GM12878 (cell line): ENCODE measurements at regions not wholly inside any gene's neighbourhood (a gene's known extent, or its start where the extent isn't known, plus 50 kb on each side); places are given as distances from the start of the nearest gene placed in this dataset.

ENCODE experiments used
- ATAC-seq: fragments of 200-7000 bp; cut with Tn5 transposase; 3 replicates; pipeline ENCODE4 v1.9.1; 2020; ENCODE audit warnings: mild to moderate bottlenecking, moderate library complexity
- BruUV-seq: library from RNA; stranded (reverse); fragments of 400-500 nt; replicated peaks from 2 replicates; lab custom pipeline; 2021; lab: Mats Ljungman, UMichigan
- CTCF ChIA-PET: fragments of 300-600 bp; sonication (Branson Sonifier 250); formaldehyde crosslinking; extraction: SDS; loops from one replicate; lab custom pipeline; 2021; ENCODE audit warnings: inconsistent platforms; lab: Yijun Ruan, JAX
- POLR2A ChIA-PET: fragments of 350-600 bp; formaldehyde crosslinking; extraction: SDS; loops from one replicate; lab custom pipeline; 2021; ENCODE audit warnings: inconsistent platforms; lab: Charles Lee
- RAD21 ChIA-PET: fragments of 300-600 bp; sonication (Branson Sonifier 250); formaldehyde crosslinking; loops from one replicate; lab custom pipeline; 2023; ENCODE audit warnings: antibody characterized with exemption; ENCODE audit not compliant: unreplicated experiment; lab: Charles Lee
- SMC1A ChIA-PET: fragments of 300-600 bp; sonication (Branson Sonifier 250); formaldehyde crosslinking; loops from one replicate; lab custom pipeline; 2023; ENCODE audit not compliant: unreplicated experiment, uncharacterized antibody; lab: Charles Lee
- DNase-seq: peaks from one replicate; pipeline ENCODE4 v3.0.0-alpha.2; 2011; ENCODE audit warnings: low read depth, low spot score
- FAIRE-seq: peaks from 3 replicates; lab custom pipeline; 2011; peaks lifted over from hg19 to GRCh38; lab: Jason Lieb, UNC
- H2AFZ ChIP-seq: 2 replicates; pipeline ENCODE4 v1.6.0; 2011; ENCODE audit warnings: low read depth, low read length, control low read depth; ENCODE audit not compliant: control insufficient read depth
- H3K27ac ChIP-seq: 2 replicates; pipeline ENCODE4 v1.5.1; 2011; ENCODE audit warnings: control low read depth; ENCODE audit not compliant: control insufficient read depth, insufficient read depth
- H3K27me3 ChIP-seq, 2 experiments: replicated peaks in 1 of 2; 2 replicates each; pipeline versions ENCODE4 v1.6.0 to v1.6.1; 2011; ENCODE audit warnings: low read length in 1 of 2; ENCODE audit not compliant: control insufficient read depth in 2 of 2, insufficient read depth in 2 of 2
- H3K36me3 ChIP-seq, 2 experiments: 2 replicates each; pipeline ENCODE4 v1.5.1; 2011; ENCODE audit warnings: low read length in 1 of 2; ENCODE audit not compliant: control insufficient read depth in 2 of 2, insufficient read depth in 2 of 2
- H3K4me1 ChIP-seq: 2 replicates; pipeline ENCODE4 v1.6.1; 2011; ENCODE audit warnings: mild to moderate bottlenecking, low read length, moderate library complexity, mixed read lengths; ENCODE audit not compliant: control insufficient read depth, insufficient read depth
- H3K4me2 ChIP-seq: 2 replicates; pipeline ENCODE4 v1.6.0; 2011; ENCODE audit warnings: control low read depth; ENCODE audit not compliant: control insufficient read depth, insufficient read depth
- H3K4me3 ChIP-seq: fragments of 200-600 bp; sonication (generic); 2 replicates; pipeline ENCODE4 v1.5.1; 2016
- H3K79me2 ChIP-seq: 2 replicates; pipeline ENCODE4 v1.6.0; 2011; ENCODE audit warnings: low read length; ENCODE audit not compliant: control insufficient read depth, insufficient read depth
- H3K9ac ChIP-seq: 2 replicates; pipeline ENCODE4 v1.8.0; 2011; ENCODE audit warnings: low read length, control low read depth, mixed read lengths; ENCODE audit not compliant: control insufficient read depth, insufficient read depth
- H3K9me3 ChIP-seq: replicated peaks from 3 replicates; pipeline ENCODE4 v1.5.1; 2011; ENCODE audit warnings: mild to moderate bottlenecking, low read length; ENCODE audit not compliant: control insufficient read depth, insufficient read depth
- H4K20me1 ChIP-seq: 2 replicates; pipeline ENCODE4 v1.6.0; 2011; ENCODE audit not compliant: control insufficient read depth, insufficient read depth
- ATF2 ChIP-seq: IDR thresholded peaks from 2 replicates; pipeline ENCODE4 v1.6.1; 2012; ENCODE audit warnings: low read length, inconsistent platforms
- BCL11A ChIP-seq: IDR thresholded peaks from 2 replicates; pipeline ENCODE4 v1.6.1; 2011; ENCODE audit warnings: low read depth, low read length
- PAX5 ChIP-seq: IDR thresholded peaks from 2 replicates; pipeline ENCODE4 v1.6.1; 2011; ENCODE audit warnings: low read depth, low read length, borderline replicate concordance
- PAX8 ChIP-seq: fragments of 450-650 bp; IDR thresholded peaks from 2 replicates; pipeline ENCODE4 v1.6.1; 2017; ENCODE audit warnings: mild to moderate bottlenecking, moderate library complexity
- PML ChIP-seq: IDR thresholded peaks from 2 replicates; pipeline ENCODE4 v1.6.1; 2012; ENCODE audit warnings: low read length, inconsistent platforms
- RAD51 ChIP-seq: fragments of 450-650 bp; IDR thresholded peaks from 2 replicates; pipeline ENCODE4 v1.6.1; 2016; ENCODE audit warnings: moderate library complexity, mild to moderate bottlenecking, inconsistent platforms
- SMC3 ChIP-seq: IDR thresholded peaks from 2 replicates; pipeline ENCODE4 v1.6.1; 2011; ENCODE audit warnings: low read length, improper control_type of control experiment, borderline replicate concordance
- SRF ChIP-seq, 2 experiments: IDR thresholded peaks; 2 replicates each; pipeline ENCODE4 v1.6.1; 2011; ENCODE audit warnings: low read depth in 2 of 2, low read length in 2 of 2, mild to moderate bottlenecking in 1 of 2, moderate library complexity in 1 of 2
- ZNF207 ChIP-seq: fragments of 450-650 bp; IDR thresholded peaks from 2 replicates; pipeline ENCODE4 v1.6.1; 2014; ENCODE audit warnings: antibody characterized with exemption, mild to moderate bottlenecking, borderline replicate concordance
- ZNF24 ChIP-seq: fragments of 450-650 bp; IDR thresholded peaks from 2 replicates; pipeline ENCODE4 v1.6.1; 2017; ENCODE audit warnings: antibody characterized with exemption, mild to moderate bottlenecking
- WGBS: methylation state at CpG from one replicate; pipeline ENCODE4 v1.1.6; 2016; ENCODE audit warnings: low lambda C conversion rate; ENCODE audit not compliant: insufficient replicate concordance, insufficient coverage; ENCODE audit errors: missing lambda C conversion rate; 5-methylcytosine and 5-hydroxymethylcytosine counted together
- in situ Hi-C: fragments of 300-500 bp; cut with MboI; formaldehyde crosslinking; loops from 9 replicates; pipeline ENCODE4 v1.14.3; 2018; ENCODE audit warnings: mixed read lengths
- intact Hi-C: fragments of 100-400 bp; cut with micrococcal nuclease; formaldehyde crosslinking; loops from one replicate; pipeline ENCODE4 v1.14.2; 2022; ENCODE audit not compliant: unreplicated experiment
- TF ChIP-seq, protein P1 (sequence below): fragments of 450-650 bp; IDR thresholded peaks from 2 replicates; pipeline ENCODE4 v1.6.1; 2016; ENCODE audit warnings: mild to moderate bottlenecking
- TF ChIP-seq, protein P2 (sequence below): IDR thresholded peaks from 2 replicates; pipeline ENCODE4 v1.6.1; 2012; ENCODE audit warnings: low read depth, low read length, improper control_type of control experiment
- TF ChIP-seq, protein P3 (sequence below): IDR thresholded peaks from 2 replicates; pipeline ENCODE4 v1.6.1; 2012; ENCODE audit warnings: improper control_type of control experiment, low read depth, low read length; ENCODE audit not compliant: insufficient replicate concordance

DNA sequence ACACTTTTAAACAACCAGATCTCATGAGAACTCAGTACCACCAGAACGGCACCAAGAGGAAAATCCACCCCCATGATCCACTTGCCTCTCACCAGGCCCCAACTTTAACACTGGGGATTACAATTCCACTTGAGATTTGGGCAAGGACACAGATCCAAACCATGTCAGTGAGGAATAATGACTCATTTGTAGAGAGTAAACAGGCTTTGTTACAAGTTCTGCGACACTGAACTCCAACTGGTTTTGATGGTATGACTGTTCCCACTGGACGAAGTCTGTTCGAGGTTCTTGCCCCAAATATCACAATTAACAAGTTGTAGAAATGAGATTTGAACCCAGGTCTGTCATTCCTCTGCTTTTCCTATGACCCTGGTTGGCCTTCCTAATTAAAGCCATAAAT lies 718.1 kb upstream of the ID2 start:
- 31% methylated on average over 4 of the region's 4 CpGs for WGBS
- CTCF ChIA-PET, result no interaction called here

More for the DNA sequence above, 718.1 kb upstream of the ID2 start:
- no peaks in the 10 kb centered on the region for H3K4me1 ChIP-seq
- BruUV-seq, result no TSS peak
- no peak for TF ChIP-seq ZNF24
- no peak for TF ChIP-seq PAX8
- no peak for TF ChIP-seq SMC3
- no peak for TF ChIP-seq SRF (IDR thresholded peaks at IDR 0.05; ENCODE audit: low read depth in 2 of 2, low read length in 2 of 2)
- no peak for TF ChIP-seq RAD51
- TF ChIP-seq PAX5, result no peak
- TF ChIP-seq, protein P1, sequence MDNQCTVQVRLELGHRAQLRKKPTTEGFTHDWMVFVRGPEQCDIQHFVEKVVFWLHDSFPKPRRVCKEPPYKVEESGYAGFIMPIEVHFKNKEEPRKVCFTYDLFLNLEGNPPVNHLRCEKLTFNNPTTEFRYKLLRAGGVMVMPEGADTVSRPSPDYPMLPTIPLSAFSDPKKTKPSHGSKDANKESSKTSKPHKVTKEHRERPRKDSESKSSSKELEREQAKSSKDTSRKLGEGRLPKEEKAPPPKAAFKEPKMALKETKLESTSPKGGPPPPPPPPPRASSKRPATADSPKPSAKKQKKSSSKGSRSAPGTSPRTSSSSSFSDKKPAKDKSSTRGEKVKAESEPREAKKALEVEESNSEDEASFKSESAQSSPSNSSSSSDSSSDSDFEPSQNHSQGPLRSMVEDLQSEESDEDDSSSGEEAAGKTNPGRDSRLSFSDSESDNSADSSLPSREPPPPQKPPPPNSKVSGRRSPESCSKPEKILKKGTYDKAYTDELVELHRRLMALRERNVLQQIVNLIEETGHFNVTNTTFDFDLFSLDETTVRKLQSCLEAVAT, result no peak
- TF ChIP-seq, protein P2, sequence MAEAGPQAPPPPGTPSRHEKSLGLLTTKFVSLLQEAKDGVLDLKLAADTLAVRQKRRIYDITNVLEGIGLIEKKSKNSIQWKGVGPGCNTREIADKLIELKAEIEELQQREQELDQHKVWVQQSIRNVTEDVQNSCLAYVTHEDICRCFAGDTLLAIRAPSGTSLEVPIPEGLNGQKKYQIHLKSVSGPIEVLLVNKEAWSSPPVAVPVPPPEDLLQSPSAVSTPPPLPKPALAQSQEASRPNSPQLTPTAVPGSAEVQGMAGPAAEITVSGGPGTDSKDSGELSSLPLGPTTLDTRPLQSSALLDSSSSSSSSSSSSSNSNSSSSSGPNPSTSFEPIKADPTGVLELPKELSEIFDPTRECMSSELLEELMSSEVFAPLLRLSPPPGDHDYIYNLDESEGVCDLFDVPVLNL, result no peak
- no peak for TF ChIP-seq PML
- no peak for TF ChIP-seq ZNF207
- TF ChIP-seq ATF2, result no peak
- no peak for TF ChIP-seq BCL11A
- TF ChIP-seq, protein P3, sequence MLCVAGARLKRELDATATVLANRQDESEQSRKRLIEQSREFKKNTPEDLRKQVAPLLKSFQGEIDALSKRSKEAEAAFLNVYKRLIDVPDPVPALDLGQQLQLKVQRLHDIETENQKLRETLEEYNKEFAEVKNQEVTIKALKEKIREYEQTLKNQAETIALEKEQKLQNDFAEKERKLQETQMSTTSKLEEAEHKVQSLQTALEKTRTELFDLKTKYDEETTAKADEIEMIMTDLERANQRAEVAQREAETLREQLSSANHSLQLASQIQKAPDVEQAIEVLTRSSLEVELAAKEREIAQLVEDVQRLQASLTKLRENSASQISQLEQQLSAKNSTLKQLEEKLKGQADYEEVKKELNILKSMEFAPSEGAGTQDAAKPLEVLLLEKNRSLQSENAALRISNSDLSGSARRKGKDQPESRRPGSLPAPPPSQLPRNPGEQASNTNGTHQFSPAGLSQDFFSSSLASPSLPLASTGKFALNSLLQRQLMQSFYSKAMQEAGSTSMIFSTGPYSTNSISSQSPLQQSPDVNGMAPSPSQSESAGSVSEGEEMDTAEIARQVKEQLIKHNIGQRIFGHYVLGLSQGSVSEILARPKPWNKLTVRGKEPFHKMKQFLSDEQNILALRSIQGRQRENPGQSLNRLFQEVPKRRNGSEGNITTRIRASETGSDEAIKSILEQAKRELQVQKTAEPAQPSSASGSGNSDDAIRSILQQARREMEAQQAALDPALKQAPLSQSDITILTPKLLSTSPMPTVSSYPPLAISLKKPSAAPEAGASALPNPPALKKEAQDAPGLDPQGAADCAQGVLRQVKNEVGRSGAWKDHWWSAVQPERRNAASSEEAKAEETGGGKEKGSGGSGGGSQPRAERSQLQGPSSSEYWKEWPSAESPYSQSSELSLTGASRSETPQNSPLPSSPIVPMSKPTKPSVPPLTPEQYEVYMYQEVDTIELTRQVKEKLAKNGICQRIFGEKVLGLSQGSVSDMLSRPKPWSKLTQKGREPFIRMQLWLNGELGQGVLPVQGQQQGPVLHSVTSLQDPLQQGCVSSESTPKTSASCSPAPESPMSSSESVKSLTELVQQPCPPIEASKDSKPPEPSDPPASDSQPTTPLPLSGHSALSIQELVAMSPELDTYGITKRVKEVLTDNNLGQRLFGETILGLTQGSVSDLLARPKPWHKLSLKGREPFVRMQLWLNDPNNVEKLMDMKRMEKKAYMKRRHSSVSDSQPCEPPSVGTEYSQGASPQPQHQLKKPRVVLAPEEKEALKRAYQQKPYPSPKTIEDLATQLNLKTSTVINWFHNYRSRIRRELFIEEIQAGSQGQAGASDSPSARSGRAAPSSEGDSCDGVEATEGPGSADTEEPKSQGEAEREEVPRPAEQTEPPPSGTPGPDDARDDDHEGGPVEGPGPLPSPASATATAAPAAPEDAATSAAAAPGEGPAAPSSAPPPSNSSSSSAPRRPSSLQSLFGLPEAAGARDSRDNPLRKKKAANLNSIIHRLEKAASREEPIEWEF, result no peak
- ATAC-seq (no peak), FAIRE-seq (no peak), DNase-seq (no peak)
- no peak overlapping the region for H3K9ac ChIP-seq
- no peaks in the 10 kb centered on the region for H4K20me1 ChIP-seq
- SMC1A ChIA-PET, result no interaction called here
- H2AFZ ChIP-seq, result no peak overlapping the region
- no peaks in the 10 kb centered on the region for H3K36me3 ChIP-seq
- POLR2A ChIA-PET, result no interaction called here
- H3K27ac ChIP-seq, result no peak overlapping the region
- RAD21 ChIA-PET, result no interaction called here
- H3K4me2 ChIP-seq, result no peak overlapping the region
- H3K27me3 ChIP-seq, result no peaks in the 10 kb centered on the region; a peak in 1 of 4 replicates
- no peak overlapping the region for H3K4me3 ChIP-seq
- intact Hi-C loops (no loop called here), in situ Hi-C loops (no loop called here)
- H3K9me3 ChIP-seq, result no peaks in the 10 kb centered on the region
- H3K79me2 ChIP-seq, result no peaks in the 10 kb centered on the region
